H9 (cell line): ENCODE measurements at regions not wholly inside any gene's neighbourhood (a gene's known extent, or its start where the extent isn't known, plus 50 kb on each side); places are given as distances from the start of the nearest gene placed in this dataset.

ENCODE experiments used
- DNase-seq: peaks from one replicate; pipeline ENCODE4 v3.0.0-alpha.2; 2017
- H2AFZ ChIP-seq: one replicate; pipeline ENCODE4 v1.6.1; 2013; ENCODE audit warnings: mild to moderate bottlenecking, low read length, control low read depth, moderate library complexity
- H2AK5ac ChIP-seq: 2 replicates; pipeline ENCODE4 v1.6.1; 2013; ENCODE audit warnings: low read length, control low read depth, mixed read lengths; ENCODE audit not compliant: insufficient read length
- H2BK120ac ChIP-seq: one replicate; pipeline ENCODE4 v1.6.1; 2013; ENCODE audit warnings: low read depth, mild to moderate bottlenecking, low read length, control low read depth, inconsistent platforms; ENCODE audit not compliant: poor library complexity, severe bottlenecking
- H2BK12ac ChIP-seq: 2 replicates; pipeline ENCODE4 v1.6.1; 2013; ENCODE audit warnings: low read length, control low read depth, mixed read lengths, low read depth; ENCODE audit not compliant: insufficient read length
- H2BK15ac ChIP-seq: 2 replicates; pipeline ENCODE4 v1.6.1; 2013; ENCODE audit warnings: low read depth, low read length, control low read depth
- H2BK20ac ChIP-seq: one replicate; pipeline ENCODE4 v1.6.1; 2013; ENCODE audit warnings: low read depth, mild to moderate bottlenecking, low read length, control low read depth, inconsistent platforms; ENCODE audit not compliant: poor library complexity, severe bottlenecking
- H2BK5ac ChIP-seq: 2 replicates; pipeline ENCODE4 v1.6.1; 2013; ENCODE audit warnings: low read length, control low read depth, mixed read lengths; ENCODE audit not compliant: insufficient read length
- H3K14ac ChIP-seq: 2 replicates; pipeline ENCODE4 v1.6.1; 2013; ENCODE audit warnings: low read length, control low read depth; ENCODE audit not compliant: insufficient read depth
- H3K18ac ChIP-seq: 2 replicates; pipeline ENCODE4 v1.6.1; 2013; ENCODE audit warnings: low read depth, mild to moderate bottlenecking, mixed read lengths, low read length, control low read depth; ENCODE audit not compliant: insufficient read length
- H3K23ac ChIP-seq: 2 replicates; pipeline ENCODE4 v1.6.1; 2013; ENCODE audit warnings: low read length, control low read depth, mixed read lengths, low read depth; ENCODE audit not compliant: insufficient read length
- H3K23me2 ChIP-seq: 2 replicates; pipeline ENCODE4 v1.6.1; 2013; ENCODE audit warnings: low read depth, mild to moderate bottlenecking, mixed read lengths, low read length, control low read depth; ENCODE audit not compliant: insufficient read length, poor library complexity, severe bottlenecking
- H3K27ac ChIP-seq: 2 replicates; pipeline ENCODE4 v1.5.1; 2013; ENCODE audit warnings: low read length, control low read depth, mixed read lengths, low read depth; ENCODE audit not compliant: insufficient read length
- H3K27me3 ChIP-seq: 2 replicates; pipeline ENCODE4 v1.6.1; 2013; ENCODE audit warnings: low read length, control low read depth, inconsistent platforms; ENCODE audit not compliant: insufficient read depth
- H3K4ac ChIP-seq: 2 replicates; pipeline ENCODE4 v1.6.1; 2013; ENCODE audit warnings: low read depth, mild to moderate bottlenecking, control low read depth, inconsistent platforms, low read length, moderate library complexity
- H3K4me1 ChIP-seq: 2 replicates; pipeline ENCODE4 v1.6.1; 2013; ENCODE audit warnings: low read length, control low read depth, inconsistent platforms; ENCODE audit not compliant: insufficient read depth
- H3K4me2 ChIP-seq: 2 replicates; pipeline ENCODE4 v1.6.1; 2013; ENCODE audit warnings: low read length, control low read depth, mixed read lengths; ENCODE audit not compliant: insufficient read length, insufficient read depth
- H3K56ac ChIP-seq: 2 replicates; pipeline ENCODE4 v1.6.1; 2013; ENCODE audit warnings: low read depth, mild to moderate bottlenecking, mixed read lengths, low read length, control low read depth; ENCODE audit not compliant: insufficient read length
- H3K79me1 ChIP-seq: 2 replicates; pipeline ENCODE4 v1.6.1; 2013; ENCODE audit warnings: low read depth, mild to moderate bottlenecking, moderate library complexity, low read length, control low read depth, inconsistent platforms; ENCODE audit not compliant: insufficient read depth, poor library complexity, severe bottlenecking
- H3K79me2 ChIP-seq: 2 replicates; pipeline ENCODE4 v1.6.1; 2013; ENCODE audit warnings: low read length, control low read depth, inconsistent platforms; ENCODE audit not compliant: insufficient read depth
- H3K9ac ChIP-seq: 2 replicates; pipeline ENCODE4 v1.6.1; 2013; ENCODE audit warnings: low read length, control low read depth, mixed read lengths; ENCODE audit not compliant: insufficient read length; ENCODE audit errors: extremely low read depth
- H3K9me3 ChIP-seq: one replicate; pipeline ENCODE4 v1.6.1; 2013; ENCODE audit warnings: low read depth, low read length, inconsistent platforms; ENCODE audit not compliant: control insufficient read depth
- H3T11ph ChIP-seq: one replicate; pipeline ENCODE4 v1.6.1; 2013; ENCODE audit warnings: mild to moderate bottlenecking, low read length, control low read depth, inconsistent platforms
- H4K20me1 ChIP-seq: one replicate; pipeline ENCODE4 v1.6.1; 2013; ENCODE audit not compliant: control insufficient read depth, insufficient read length, insufficient read depth
- H4K5ac ChIP-seq: 2 replicates; pipeline ENCODE4 v1.6.1; 2013; ENCODE audit warnings: low read depth, mild to moderate bottlenecking, mixed read lengths, low read length, control low read depth; ENCODE audit not compliant: insufficient read length
- H4K8ac ChIP-seq: replicated peaks from 2 replicates; pipeline ENCODE4 v1.6.1; 2013; ENCODE audit warnings: low read length, control low read depth, mixed read lengths, low read depth; ENCODE audit not compliant: insufficient read length
- H4K91ac ChIP-seq: 2 replicates; pipeline ENCODE4 v1.6.1; 2013; ENCODE audit warnings: low read depth, mild to moderate bottlenecking, moderate library complexity, mixed read lengths, low read length, control low read depth; ENCODE audit not compliant: insufficient read length
- H3K27ac Mint-ChIP-seq, 3 experiments: 2 replicates in 2 of 3; 3 replicates in 1 of 3; pipeline ENCODE4 v1.8.0; 2020 to 2021; ENCODE audit warnings: mixed read lengths in 3 of 3, mild to moderate bottlenecking in 1 of 3, moderate library complexity in 1 of 3
- H3K27me3 Mint-ChIP-seq: 2 replicates; pipeline ENCODE4 v1.8.0; 2021; ENCODE audit warnings: low read depth, mild to moderate bottlenecking, moderate library complexity, mixed read lengths
- H3K36me3 Mint-ChIP-seq, 3 experiments: 2 replicates in 2 of 3; 3 replicates in 1 of 3; pipeline ENCODE4 v1.8.0; 2020 to 2021; ENCODE audit warnings: low read depth in 3 of 3, mixed read lengths in 3 of 3; ENCODE audit not compliant: insufficient read depth in 1 of 3
- H3K4me1 Mint-ChIP-seq, 2 experiments: 2 replicates each; pipeline ENCODE4 v1.8.0; 2020; ENCODE audit warnings: mixed read lengths in 2 of 2
- H3K4me3 Mint-ChIP-seq, 2 experiments: 2 replicates in 1 of 2; 3 replicates in 1 of 2; pipeline ENCODE4 v1.8.0; 2020 to 2021; ENCODE audit warnings: mild to moderate bottlenecking in 2 of 2, mixed read lengths in 2 of 2, moderate library complexity in 1 of 2
- H3K9me3 Mint-ChIP-seq, 2 experiments: 2 replicates in 1 of 2; 3 replicates in 1 of 2; pipeline ENCODE4 v1.8.0; 2020; ENCODE audit warnings: mild to moderate bottlenecking in 2 of 2, mixed read lengths in 2 of 2, moderate library complexity in 1 of 2
- WGBS: extraction: QIAGEN DNeasy Blood & Tissue Kit; methylation state at CpG from one replicate; pipeline ENCODE4 v1.1.7; 2013; ENCODE audit warnings: missing lambda C conversion rate, low lambda C conversion rate, mixed read lengths; ENCODE audit not compliant: insufficient read length; ENCODE audit errors: extremely low coverage; 5-methylcytosine and 5-hydroxymethylcytosine counted together
- TF ChIP-seq, protein P1 (sequence below): fragments of 200-600 bp; sonication (generic); conservative IDR thresholded peaks from 3 replicates; pipeline ENCODE4 v1.8.0; 2021; ENCODE audit warnings: antibody characterized with exemption, mild to moderate bottlenecking

DNA sequence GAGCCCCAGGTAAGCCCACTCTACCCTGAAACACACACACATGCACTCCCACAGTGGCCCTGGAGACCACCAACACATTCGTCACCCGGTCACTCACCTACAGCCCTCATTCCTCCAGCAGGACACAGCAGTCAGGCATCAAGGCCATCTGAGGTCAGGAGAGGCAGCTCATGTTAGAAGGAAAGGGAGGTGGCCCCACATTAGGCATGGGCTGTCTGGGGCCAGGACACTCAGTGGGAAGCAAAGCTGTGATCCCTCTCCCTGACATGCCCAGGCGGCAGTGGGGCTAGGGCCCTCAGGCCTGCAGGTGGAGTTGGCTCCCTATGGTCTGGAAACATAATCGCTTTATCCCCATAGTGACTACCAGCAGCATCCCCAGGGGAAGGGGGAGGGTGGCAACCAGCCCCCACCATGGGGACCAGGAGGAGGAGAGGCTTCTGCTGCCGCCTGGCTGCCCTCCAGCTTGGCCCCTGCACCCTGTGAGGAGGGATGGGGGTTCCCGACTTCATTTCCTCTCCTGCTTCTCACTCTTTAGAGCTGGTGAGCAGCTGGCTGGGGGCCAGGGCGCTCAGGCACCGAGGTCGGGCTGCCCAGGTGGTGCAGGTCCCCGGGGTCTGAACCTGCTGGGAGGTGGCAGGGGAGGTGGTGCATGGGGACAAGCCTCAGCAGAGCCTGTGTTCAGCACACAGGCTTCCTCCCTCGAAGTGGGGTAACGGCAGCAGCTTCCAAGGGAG lies 76.6 kb upstream of the CST7 start:
- no peak overlapping the region for H2AK5ac ChIP-seq
- H3K4me3 Mint-ChIP-seq, result no peak overlapping the region
- no peaks in the 10 kb centered on the region for H3K27me3 ChIP-seq
- no peak overlapping the region for H3T11ph ChIP-seq
- no peaks in the 10 kb centered on the region for H3K9me3 ChIP-seq
- H2BK5ac ChIP-seq, result no peak overlapping the region
- H4K8ac ChIP-seq, result no peak overlapping the region
- no CpG with 5 or more reads among the region's 12 CpGs for WGBS
- no peak overlapping the region for H3K56ac ChIP-seq
- H3K27me3 Mint-ChIP-seq, result peaks cover 2% of the 10 kb centered on the region; the same call in 1 of the 2 replicates
- H2AFZ ChIP-seq, result no peak overlapping the region
- H3K4me1 ChIP-seq, result no peaks in the 10 kb centered on the region
- no peaks in the 10 kb centered on the region for H3K79me1 ChIP-seq
- TF ChIP-seq, protein P1, sequence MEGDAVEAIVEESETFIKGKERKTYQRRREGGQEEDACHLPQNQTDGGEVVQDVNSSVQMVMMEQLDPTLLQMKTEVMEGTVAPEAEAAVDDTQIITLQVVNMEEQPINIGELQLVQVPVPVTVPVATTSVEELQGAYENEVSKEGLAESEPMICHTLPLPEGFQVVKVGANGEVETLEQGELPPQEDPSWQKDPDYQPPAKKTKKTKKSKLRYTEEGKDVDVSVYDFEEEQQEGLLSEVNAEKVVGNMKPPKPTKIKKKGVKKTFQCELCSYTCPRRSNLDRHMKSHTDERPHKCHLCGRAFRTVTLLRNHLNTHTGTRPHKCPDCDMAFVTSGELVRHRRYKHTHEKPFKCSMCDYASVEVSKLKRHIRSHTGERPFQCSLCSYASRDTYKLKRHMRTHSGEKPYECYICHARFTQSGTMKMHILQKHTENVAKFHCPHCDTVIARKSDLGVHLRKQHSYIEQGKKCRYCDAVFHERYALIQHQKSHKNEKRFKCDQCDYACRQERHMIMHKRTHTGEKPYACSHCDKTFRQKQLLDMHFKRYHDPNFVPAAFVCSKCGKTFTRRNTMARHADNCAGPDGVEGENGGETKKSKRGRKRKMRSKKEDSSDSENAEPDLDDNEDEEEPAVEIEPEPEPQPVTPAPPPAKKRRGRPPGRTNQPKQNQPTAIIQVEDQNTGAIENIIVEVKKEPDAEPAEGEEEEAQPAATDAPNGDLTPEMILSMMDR, result no peak
- H3K14ac ChIP-seq, result peak overlapping the region; percentile 31
- H3K27ac ChIP-seq, result no peak overlapping the region
- H4K91ac ChIP-seq, result no peak overlapping the region
- no peak overlapping the region for H2BK12ac ChIP-seq
- no peak overlapping the region for H3K4ac ChIP-seq
- H3K4me1 Mint-ChIP-seq, result peaks cover 3 to 4% of the 10 kb centered on the region in 2 experiments; a peak in 2 of 4 replicates
- peaks cover 2% of the 10 kb centered on the region for H3K23me2 ChIP-seq
- H3K27ac Mint-ChIP-seq, result no peak overlapping the region
- DNase-seq, result no peak
- H2BK20ac ChIP-seq, result no peak overlapping the region
- no peak overlapping the region for H3K23ac ChIP-seq
- no peaks in the 10 kb centered on the region; a peak in 1 of 7 replicates for H3K36me3 Mint-ChIP-seq
- no peak overlapping the region for H2BK120ac ChIP-seq
- peaks cover 5 to 9% of the 10 kb centered on the region in 2 experiments; a peak in 3 of 5 replicates for H3K9me3 Mint-ChIP-seq
- no peaks in the 10 kb centered on the region for H3K79me2 ChIP-seq
- no peak overlapping the region for H4K5ac ChIP-seq
- no peaks in the 10 kb centered on the region for H4K20me1 ChIP-seq
- H3K18ac ChIP-seq, result no peak overlapping the region
- no peak overlapping the region for H3K9ac ChIP-seq
- no peak overlapping the region for H3K4me2 ChIP-seq
- H2BK15ac ChIP-seq, result no peak overlapping the region
